Neural crest cell (in vitro differentiated cells): ENCODE measurements at regions not wholly inside any gene's neighbourhood (a gene's known extent, or its start where the extent isn't known, plus 50 kb on each side); places are given as distances from the start of the nearest gene placed in this dataset.

Experiments used
- DNase-seq: peaks from one replicate; pipeline ENCODE4 v3.0.0; 2021; ENCODE audit warnings: low read depth, mixed read lengths, low spot score
- H3K27ac Mint-ChIP-seq: one replicate; pipeline ENCODE4 v1.8.0; 2021; ENCODE audit warnings: mild to moderate bottlenecking, mixed read lengths; ENCODE audit not compliant: unreplicated experiment
- H3K27me3 Mint-ChIP-seq: 2 replicates; pipeline ENCODE4 v1.8.0; 2021; ENCODE audit warnings: low read depth, mild to moderate bottlenecking, mixed read lengths
- H3K36me3 Mint-ChIP-seq: 2 replicates; pipeline ENCODE4 v1.8.0; 2021; ENCODE audit warnings: low read depth, mild to moderate bottlenecking, mixed read lengths
- H3K4me1 Mint-ChIP-seq: 2 replicates; pipeline ENCODE4 v1.8.0; 2021; ENCODE audit warnings: mixed read lengths
- H3K4me3 Mint-ChIP-seq: one replicate; pipeline ENCODE4 v1.8.0; 2021; ENCODE audit warnings: mild to moderate bottlenecking, mixed read lengths
- H3K9me3 Mint-ChIP-seq: 2 replicates; pipeline ENCODE4 v1.8.0; 2021; ENCODE audit warnings: mixed read lengths
- CTCF ChIP-seq: fragments of 200-600 bp; sonication (generic); conservative IDR thresholded peaks from 2 replicates; pipeline ENCODE4 v1.5.0; 2021; ENCODE audit warnings: antibody characterized with exemption, mild to moderate bottlenecking

DNA sequence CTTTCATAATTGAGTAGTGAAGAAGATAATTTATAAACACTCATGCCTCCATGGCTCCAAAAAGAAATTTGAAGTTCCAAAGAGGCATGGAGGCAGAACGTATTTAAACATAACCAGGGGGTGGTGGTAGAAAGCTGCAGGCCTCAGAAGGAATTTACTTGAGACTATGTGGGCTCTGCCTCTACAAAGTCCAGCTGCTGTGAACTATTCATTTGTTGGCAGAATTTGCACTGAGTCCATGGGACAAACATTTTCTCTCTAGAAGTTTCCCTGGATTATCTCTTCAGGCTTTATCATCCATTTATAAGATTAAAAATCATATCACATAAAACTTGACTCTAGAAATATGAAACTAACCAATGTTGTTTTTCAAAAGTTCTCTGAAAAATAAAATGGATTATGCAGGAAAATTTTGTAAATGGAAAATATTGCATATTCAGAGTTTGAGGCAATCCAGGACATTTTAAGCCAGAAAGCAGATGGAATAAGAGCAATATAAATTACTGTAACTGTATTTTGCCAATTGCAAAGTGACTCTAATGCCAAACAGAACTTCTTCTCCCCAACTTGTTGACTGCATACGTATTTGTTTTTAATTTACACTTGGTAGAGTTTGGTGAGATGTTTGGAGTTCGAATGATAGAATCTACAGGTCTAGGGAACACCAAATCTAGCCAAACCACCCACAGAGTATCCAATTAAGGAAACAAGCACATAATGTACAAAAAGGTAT lies 258.2 kb downstream of the ENC1 start:
- peaks cover 16% of the 10 kb centered on the region for H3K4me1 Mint-ChIP-seq
- H3K27ac Mint-ChIP-seq = no peak overlapping the region
- TF ChIP-seq CTCF = no peak

GRCh38 chr5:74380193-74380592 lies 260.3 kb downstream of the ENC1 start:
- no peaks in the 10 kb centered on the region for H3K27me3 Mint-ChIP-seq
- no peak overlapping the region for H3K4me3 Mint-ChIP-seq
- H3K9me3 Mint-ChIP-seq = no peaks in the 10 kb centered on the region
- no peak overlapping the region for H3K27ac Mint-ChIP-seq
- DNase-seq = no peak
- peaks cover 21% of the 10 kb centered on the region for H3K4me1 Mint-ChIP-seq
- no peak for TF ChIP-seq CTCF
- no peaks in the 10 kb centered on the region for H3K36me3 Mint-ChIP-seq

More for the DNA sequence above, 258.2 kb downstream of the ENC1 start:
- no peaks in the 10 kb centered on the region for H3K27me3 Mint-ChIP-seq
- DNase-seq = no peak
- no peak overlapping the region for H3K4me3 Mint-ChIP-seq
- H3K9me3 Mint-ChIP-seq = no peaks in the 10 kb centered on the region
- H3K36me3 Mint-ChIP-seq = no peaks in the 10 kb centered on the region

DNA sequence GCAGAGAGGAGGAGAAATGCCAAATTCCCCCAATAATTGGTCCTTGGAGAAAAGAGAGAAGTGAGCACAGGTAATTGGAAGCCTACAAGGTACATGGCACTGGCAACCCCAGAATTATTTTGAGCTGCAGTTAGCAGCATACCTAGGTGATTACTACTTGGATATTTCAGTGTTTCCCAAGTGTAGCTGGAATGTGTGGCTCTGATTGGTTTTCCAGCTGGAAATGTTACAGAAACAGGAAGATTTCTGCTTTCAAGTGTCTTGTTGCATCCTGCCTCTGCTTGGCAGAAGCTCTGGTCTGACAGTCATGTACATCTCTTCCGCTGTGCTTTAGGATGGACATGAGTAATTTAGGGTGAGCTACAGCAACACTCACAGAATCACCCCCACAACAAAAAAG lies 262.1 kb downstream of the ENC1 start:
- Mint-ChIP-seq H3K27me3 (no peaks in the 10 kb centered on the region), H3K9me3 (no peaks in the 10 kb centered on the region), H3K36me3 (no peaks in the 10 kb centered on the region), H3K27ac (no peak overlapping the region), H3K4me3 (no peak overlapping the region), H3K4me1 (peaks cover 14% of the 10 kb centered on the region)
- DNase-seq = no peak
- no peak for TF ChIP-seq CTCF

GRCh38 chr5:74376187-74376586 lies 264.3 kb downstream of the ENC1 start:
- no peak overlapping the region for H3K4me3 Mint-ChIP-seq
- no peak for DNase-seq
- H3K9me3 Mint-ChIP-seq = no peaks in the 10 kb centered on the region
- H3K27me3 Mint-ChIP-seq = no peaks in the 10 kb centered on the region
- peaks cover 5% of the 10 kb centered on the region for H3K4me1 Mint-ChIP-seq
- no peak overlapping the region for H3K27ac Mint-ChIP-seq
- H3K36me3 Mint-ChIP-seq = no peaks in the 10 kb centered on the region
- TF ChIP-seq CTCF = no peak

DNA sequence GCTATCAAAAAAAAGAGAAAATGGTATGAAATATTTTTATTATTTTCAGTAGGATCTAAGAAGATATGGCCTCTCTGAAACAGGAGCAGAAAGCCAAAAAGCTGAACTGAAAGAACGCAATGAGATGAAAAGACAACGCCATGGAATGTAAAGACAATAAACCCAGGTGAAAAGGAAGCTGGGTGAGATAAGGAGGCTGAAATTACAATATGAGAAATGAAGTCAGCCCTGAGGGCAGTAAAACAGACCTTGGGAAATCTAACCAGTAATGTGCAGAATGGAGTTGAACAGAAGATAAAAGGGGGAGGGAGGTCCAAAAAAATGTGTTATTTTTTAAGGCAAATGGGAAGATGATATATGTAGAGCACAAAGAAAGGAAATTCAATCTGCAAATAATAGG lies 265.3 kb downstream of the ENC1 start:
- TF ChIP-seq CTCF = no peak
- Mint-ChIP-seq H3K27me3 (no peaks in the 10 kb centered on the region), H3K36me3 (no peaks in the 10 kb centered on the region), H3K4me1 (peaks cover 5% of the 10 kb centered on the region), H3K9me3 (no peaks in the 10 kb centered on the region), H3K27ac (no peak overlapping the region), H3K4me3 (no peak overlapping the region)
- no peak for DNase-seq
